GM19043 (cell line): ENCODE measurements at regions not wholly inside any gene's neighbourhood (a gene's known extent, or its start where the extent isn't known, plus 50 kb on each side); places are given as distances from the start of the nearest gene placed in this dataset.

ENCODE experiments used
- ATAC-seq: cut with Tn5 transposase; IDR thresholded peaks from one replicate; pipeline ENCODE4 v1.9.1; 2021; ENCODE audit warnings: low read depth; ENCODE audit not compliant: unreplicated experiment

- ATAC-seq = no peak
These were observed 223.6 kb upstream of the RREB1 start for GRCh38 chr6:6884193-6884627.

- no peak for ATAC-seq
These were observed 222.8 kb upstream of the RREB1 start for GRCh38 chr6:6884916-6885315.

DNA sequence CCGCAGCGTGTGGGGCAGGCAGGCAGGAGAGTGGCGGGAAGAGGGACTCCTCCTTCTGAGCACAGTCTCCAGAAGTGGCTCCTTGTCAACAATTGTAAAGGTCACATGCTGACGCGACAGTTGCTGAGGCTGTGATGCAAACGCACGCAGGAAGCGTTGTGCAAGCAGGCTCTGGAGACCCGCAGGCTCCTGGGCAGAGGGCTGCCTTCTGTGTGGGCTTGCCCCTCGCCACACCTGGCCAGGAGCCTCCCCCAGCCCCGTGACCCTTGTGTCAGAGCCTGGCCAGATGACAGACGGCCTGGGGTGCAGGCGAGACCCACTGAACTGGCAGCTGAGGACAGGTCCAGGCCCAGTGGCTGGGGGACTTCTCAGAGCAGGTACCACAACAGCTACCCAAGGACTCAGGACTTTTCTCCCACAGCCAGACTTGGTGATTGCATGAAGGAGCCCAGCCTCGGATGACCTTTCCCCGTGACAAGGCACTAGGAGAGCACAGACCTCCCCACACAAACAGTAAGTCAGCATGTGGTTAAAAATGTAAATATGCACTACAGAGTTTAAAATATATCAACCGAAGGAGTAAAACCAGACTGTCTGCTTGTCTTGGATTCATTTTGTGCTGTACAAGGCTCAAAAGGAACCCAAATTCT lies 222.1 kb upstream of the RREB1 start:
- no peak for ATAC-seq

DNA sequence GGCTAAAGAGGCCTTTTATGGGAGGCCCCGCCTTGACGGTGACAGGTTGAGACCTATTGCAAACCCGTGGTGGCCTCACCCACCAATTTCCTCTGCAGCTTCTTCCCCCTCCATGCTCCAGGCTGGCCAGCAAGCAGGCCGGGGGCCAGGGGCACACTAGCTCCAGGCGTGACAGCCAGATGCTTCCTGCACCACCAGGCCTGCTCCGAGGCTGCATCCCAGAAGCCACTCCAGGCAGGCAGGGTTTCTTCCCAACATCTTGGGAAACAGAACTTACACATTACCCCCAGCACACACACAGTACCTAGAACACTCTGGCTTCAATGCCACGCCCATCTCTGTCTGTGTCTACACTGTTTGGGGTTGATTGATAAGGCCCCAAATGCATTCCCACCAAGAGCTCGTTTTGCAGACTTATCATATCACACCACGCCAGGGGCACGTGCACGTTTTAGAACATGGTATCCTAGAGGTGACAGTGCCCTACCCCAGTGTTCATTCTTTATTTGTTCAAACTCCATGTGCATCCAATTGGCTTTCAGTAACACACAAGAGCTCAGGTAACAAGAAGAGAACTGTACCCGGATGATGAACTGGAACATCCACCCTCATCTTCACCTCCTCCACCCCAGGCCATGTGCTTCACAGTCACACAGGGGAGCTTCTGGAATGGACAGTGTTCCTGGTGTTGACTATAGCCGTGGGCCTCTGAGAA lies 221.4 kb upstream of the RREB1 start:
- no peak for ATAC-seq

DNA sequence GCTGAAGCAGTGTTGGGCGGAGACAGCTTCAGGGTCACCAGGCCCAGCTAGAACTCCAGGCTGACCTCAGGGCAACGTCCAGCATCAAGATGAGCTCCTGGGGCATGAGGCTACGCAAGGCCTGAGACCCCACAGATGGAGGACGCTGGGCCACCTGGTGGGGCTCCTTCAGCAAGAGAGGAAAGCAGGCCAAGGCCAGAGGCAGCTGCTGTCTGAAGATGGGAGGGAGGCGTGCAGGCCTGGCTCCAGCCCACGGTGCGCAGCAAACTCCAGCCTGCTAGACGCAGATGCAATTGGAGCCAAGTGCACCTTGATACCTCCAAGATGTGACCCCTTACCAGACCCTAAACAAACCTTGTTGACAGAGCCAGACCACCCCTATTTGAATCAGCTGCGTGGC lies 220.9 kb upstream of the RREB1 start:
- ATAC-seq = no peak

- ATAC-seq = no peak
These were observed 218.2 kb upstream of the RREB1 start for GRCh38 chr6:6889601-6890000.

- ATAC-seq = no peak
These were observed 217.3 kb upstream of the RREB1 start for GRCh38 chr6:6890400-6890858.

DNA sequence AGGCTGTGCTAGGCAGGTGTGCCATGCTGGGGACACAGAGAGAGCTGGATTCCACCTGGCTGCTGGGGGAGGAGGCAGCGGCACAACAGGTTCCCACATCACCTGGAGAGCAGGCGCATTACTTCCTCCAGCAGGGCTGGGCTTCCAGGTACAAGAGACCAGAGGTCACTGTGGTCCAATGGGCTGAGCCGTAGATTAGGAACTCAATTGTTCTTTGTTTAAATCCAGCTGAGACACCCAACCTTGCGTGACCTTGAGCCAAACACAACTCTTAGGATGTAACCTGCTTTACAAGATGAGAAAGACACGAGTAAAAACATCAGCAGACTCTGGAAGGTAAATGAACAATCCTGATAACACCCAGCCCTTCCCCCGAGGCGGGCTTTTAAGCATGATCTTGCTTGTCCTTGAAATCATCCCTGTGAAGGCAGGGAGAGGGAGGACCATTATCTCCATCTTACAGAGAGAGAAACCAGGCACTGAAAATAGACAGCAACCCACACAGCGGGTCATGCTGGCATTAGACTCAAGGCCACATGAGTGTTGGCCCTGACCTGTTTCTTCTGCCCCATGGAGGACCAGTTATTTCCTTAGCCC lies 216.5 kb upstream of the RREB1 start:
- ATAC-seq = no peak

GRCh38 chr6:6891949-6892461 lies 215.8 kb upstream of the RREB1 start:
- no peak for ATAC-seq

GRCh38 chr6:6892744-6893583 lies 214.8 kb upstream of the RREB1 start:
- no peak for ATAC-seq

DNA sequence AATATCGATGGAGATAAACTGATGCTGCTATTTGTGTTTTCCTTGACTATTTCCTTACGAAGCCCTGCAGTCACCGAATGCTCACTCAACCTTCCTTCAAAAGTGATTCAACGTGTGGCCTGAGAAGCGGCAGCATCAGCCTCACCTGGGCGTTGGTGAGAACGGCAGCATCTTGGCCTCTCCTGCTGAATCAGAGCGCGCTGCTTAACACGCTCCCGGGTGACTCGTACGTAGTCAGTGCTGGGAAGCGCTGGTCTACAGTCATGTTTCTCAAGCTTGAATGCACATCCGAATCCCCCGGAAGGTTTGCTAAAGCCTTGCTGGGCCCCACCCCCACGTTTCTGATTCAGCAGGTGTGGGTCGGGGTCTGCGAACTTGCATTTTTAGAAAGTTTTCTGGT lies 214.1 kb upstream of the RREB1 start:
- ATAC-seq = no peak

DNA sequence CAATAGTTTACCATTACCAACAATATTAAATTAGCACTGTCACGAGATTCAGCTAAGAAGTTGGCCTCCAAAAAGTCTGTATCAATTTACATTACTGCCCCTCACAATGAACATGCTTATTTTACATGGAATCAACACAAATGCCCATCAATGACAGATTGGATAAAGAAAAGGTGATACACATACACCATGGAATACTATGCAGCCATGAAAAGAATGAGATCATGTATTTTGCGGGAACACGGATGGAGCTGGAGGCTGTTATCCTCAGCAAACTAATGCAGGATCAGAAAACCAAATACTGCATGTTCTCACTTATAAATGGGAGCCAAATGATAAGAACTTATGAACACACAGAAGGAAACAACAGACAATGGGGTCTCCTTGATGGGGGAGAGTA lies 211.8 kb upstream of the RREB1 start:
- no peak for ATAC-seq

- no peak for ATAC-seq
These were observed 210.6 kb upstream of the RREB1 start for GRCh38 chr6:6897140-6897539.

GRCh38 chr6:6900569-6901204 lies 207.1 kb upstream of the RREB1 start:
- no peak for ATAC-seq

DNA sequence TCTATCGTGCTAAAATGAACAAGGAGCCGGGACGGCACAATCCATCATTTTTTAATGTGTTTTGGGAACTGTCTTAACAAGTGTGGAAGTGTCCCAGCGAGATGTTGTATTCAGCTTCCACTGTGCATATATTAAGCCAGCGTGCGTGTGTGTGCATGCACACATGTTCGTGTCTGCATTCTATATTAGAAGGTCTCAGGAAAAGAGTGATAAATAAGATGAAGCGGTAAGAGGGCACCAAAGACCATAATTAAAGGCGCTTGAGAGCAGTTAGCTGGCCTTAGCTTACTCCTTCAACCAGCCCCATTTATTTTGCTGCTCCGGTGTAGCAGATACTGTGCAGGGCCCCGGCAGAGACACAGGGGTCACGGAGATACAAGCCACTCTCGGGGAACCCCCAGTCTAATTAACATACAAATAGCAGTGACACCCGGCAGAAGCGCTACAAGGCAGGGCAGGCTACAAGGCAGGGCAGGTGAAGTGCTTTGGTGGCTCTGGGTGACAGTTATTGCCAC lies 206.5 kb upstream of the RREB1 start:
- ATAC-seq = no peak

GRCh38 chr6:6901945-6902344 lies 205.8 kb upstream of the RREB1 start:
- ATAC-seq = no peak

GRCh38 chr6:6905961-6906518 lies 201.7 kb upstream of the RREB1 start:
- ATAC-seq = no peak

- no peak for ATAC-seq
These were observed 201.1 kb upstream of the RREB1 start for GRCh38 chr6:6906570-6907213.

GRCh38 chr6:6907286-6907685 lies 200.5 kb upstream of the RREB1 start:
- no peak for ATAC-seq
